ENCODE measurements at regions not wholly inside any gene's neighbourhood (a gene's known extent, or its start where the extent isn't known, plus 50 kb on each side); places are given as distances from the start of the nearest gene placed in this dataset.

DNA sequence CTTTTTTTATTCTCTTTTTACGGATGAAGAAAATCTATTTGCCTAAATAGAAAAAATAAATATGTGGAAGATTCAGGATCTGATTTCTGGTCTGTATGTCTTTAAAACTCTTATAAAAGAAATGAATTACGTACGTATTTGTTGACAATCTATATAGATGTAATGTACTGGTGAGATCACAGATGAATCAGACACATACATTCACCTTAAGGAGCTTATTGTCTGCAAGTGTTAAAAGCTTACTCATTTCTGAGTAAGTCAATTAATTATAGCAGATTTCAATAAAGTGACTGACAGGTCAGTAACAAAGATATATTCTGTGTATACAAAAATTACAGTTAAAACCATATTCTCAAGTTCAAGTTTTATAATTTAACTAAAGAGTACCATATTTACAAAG, 66.6 kb upstream of the NAF1 start:
- H3K4me3 ChIP-seq (ENCODE audit: low read depth, low read length) = no peak overlapping the region
- no peak for DNase-seq (ENCODE audit: low read depth)
- TF ChIP-seq, protein P1, sequence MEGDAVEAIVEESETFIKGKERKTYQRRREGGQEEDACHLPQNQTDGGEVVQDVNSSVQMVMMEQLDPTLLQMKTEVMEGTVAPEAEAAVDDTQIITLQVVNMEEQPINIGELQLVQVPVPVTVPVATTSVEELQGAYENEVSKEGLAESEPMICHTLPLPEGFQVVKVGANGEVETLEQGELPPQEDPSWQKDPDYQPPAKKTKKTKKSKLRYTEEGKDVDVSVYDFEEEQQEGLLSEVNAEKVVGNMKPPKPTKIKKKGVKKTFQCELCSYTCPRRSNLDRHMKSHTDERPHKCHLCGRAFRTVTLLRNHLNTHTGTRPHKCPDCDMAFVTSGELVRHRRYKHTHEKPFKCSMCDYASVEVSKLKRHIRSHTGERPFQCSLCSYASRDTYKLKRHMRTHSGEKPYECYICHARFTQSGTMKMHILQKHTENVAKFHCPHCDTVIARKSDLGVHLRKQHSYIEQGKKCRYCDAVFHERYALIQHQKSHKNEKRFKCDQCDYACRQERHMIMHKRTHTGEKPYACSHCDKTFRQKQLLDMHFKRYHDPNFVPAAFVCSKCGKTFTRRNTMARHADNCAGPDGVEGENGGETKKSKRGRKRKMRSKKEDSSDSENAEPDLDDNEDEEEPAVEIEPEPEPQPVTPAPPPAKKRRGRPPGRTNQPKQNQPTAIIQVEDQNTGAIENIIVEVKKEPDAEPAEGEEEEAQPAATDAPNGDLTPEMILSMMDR (IDR thresholded peaks at IDR 0.05; ENCODE audit: insufficient read depth, low read depth, low read length) = no peak

DNA sequence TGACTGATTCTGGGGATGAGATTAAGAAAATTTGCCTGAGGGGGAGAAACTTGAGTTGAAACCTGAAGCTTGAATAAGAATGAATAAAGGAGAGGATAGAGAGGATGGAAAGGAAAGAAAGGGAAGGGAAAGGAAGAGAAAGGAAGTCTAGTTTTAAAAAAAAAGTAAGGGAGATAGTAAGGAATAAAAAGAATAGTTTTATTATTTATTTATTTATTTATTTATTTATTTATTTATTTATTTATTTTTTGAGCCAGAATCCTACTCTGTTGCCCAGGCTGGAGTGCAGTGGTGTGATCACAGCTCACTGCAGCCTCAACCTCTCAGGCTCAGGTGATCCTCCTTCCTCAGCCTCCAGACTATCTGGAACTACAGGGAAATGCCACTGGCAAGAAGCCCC, 62.0 kb upstream of the NAF1 start:
- no peak for DNase-seq (ENCODE audit: low read depth)
- TF ChIP-seq, protein P1 (IDR thresholded peaks at IDR 0.05; ENCODE audit: insufficient read depth, low read depth, low read length) = no peak
- H3K4me3 ChIP-seq (ENCODE audit: low read depth, low read length) = no peak overlapping the region

DNA sequence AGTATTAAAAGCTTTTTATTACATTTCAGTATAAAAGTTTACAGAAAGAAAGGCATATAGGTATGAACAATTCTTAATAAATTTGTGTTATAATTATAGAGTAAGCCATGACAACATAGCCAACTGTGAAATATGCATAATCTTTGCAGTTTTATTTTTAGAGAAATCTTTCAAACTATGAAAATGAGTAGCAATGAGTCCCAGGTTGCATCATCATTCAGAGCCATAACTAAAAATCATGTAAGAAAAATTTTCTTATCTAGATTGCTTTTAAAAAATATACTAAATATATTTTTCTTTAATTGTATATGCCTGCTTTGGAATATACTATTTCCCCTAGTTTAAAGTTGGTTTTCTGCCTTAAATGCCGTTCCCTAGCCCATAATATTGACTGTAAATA, 54.8 kb upstream of the NAF1 start:
- H3K4me3 ChIP-seq (ENCODE audit: low read depth, low read length) = no peak overlapping the region
- TF ChIP-seq, protein P1 (IDR thresholded peaks at IDR 0.05; ENCODE audit: insufficient read depth, low read depth, low read length) = no peak
- no peak for DNase-seq (ENCODE audit: low read depth)

- TF ChIP-seq, protein P1 (IDR thresholded peaks at IDR 0.05; ENCODE audit: insufficient read depth, low read depth, low read length) = no peak
- no peak overlapping the region for H3K4me3 ChIP-seq (ENCODE audit: low read depth, low read length)
- no peak for DNase-seq (ENCODE audit: low read depth)
Measured at GRCh38 chr4:163217505-163217904, 50.8 kb upstream of the NAF1 start.

Measured in fibroblast of villous mesenchyme (primary cell).